ENCODE measurements at regions not wholly inside any gene's neighbourhood (a gene's known extent, or its start where the extent isn't known, plus 50 kb on each side); places are given as distances from the start of the nearest gene placed in this dataset.

- no peak for TF ChIP-seq NFYB (CRISPR knock-in tag; IDR thresholded peaks at IDR 0.05)
- TF ChIP-seq ZNF432 (CRISPR knock-in tag; IDR thresholded peaks at IDR 0.05; ENCODE audit: borderline replicate concordance) = no peak
- TF ChIP-seq CTCF (CRISPR knock-in tag; IDR thresholded peaks at IDR 0.05) = no peak
Observed at GRCh38 chr18:78622251-78622906, 357.2 kb upstream of the SALL3 start.

Data from HepG2 (cell line).